IMR-90 (cell line): ENCODE measurements at regions not wholly inside any gene's neighbourhood (a gene's known extent, or its start where the extent isn't known, plus 50 kb on each side); places are given as distances from the start of the nearest gene placed in this dataset.

Source experiments
- ATAC-seq: fragments of 200-7000 bp; cut with Tn5 transposase; 2 replicates; pipeline ENCODE4 v1.9.1; 2020; ENCODE audit warnings: low read depth, mild to moderate bottlenecking, moderate library complexity
- BruUV-seq: library from RNA; stranded (reverse); fragments of 400-500 nt; replicated peaks from 2 replicates; lab custom pipeline; 2021; lab: Mats Ljungman, UMichigan
- CTCF ChIA-PET: fragments of 300-600 bp; formaldehyde crosslinking; extraction: SDS; loops from one replicate; lab custom pipeline; 2021; ENCODE audit warnings: antibody characterized with exemption; lab: Yijun Ruan, JAX
- POLR2A ChIA-PET: fragments of 300-600 bp; sonication (Branson Sonifier 250); formaldehyde crosslinking; loops from one replicate; lab custom pipeline; 2022; ENCODE audit warnings: antibody characterized with exemption; ENCODE audit not compliant: unreplicated experiment; lab: Charles Lee
- DNase-seq: peaks from one replicate; pipeline ENCODE4 v3.0.0; 2013
- H2AFZ ChIP-seq: replicated peaks from 2 replicates; pipeline ENCODE3; 2013; ENCODE audit warnings: low read length, mild to moderate bottlenecking; ENCODE audit not compliant: poor library complexity
- H2AK5ac ChIP-seq: 2 replicates; pipeline ENCODE4 v1.6.1; 2013; ENCODE audit warnings: low read depth, low read length, inconsistent platforms
- H2AK9ac ChIP-seq: replicated peaks from 2 replicates; pipeline ENCODE3; 2013; ENCODE audit warnings: mild to moderate bottlenecking, low read depth, low read length, moderate library complexity; ENCODE audit not compliant: poor library complexity
- H2BK120ac ChIP-seq: 2 replicates; pipeline ENCODE4 v1.6.1; 2013; ENCODE audit warnings: low read depth, low read length, inconsistent platforms
- H2BK15ac ChIP-seq: 3 replicates; pipeline ENCODE4 v1.6.1; 2013; ENCODE audit warnings: low read depth, low read length, inconsistent platforms
- H2BK20ac ChIP-seq: 2 replicates; pipeline ENCODE4 v1.6.1; 2013; ENCODE audit warnings: low read depth, mild to moderate bottlenecking, inconsistent platforms, low read length, moderate library complexity
- H2BK5ac ChIP-seq: 2 replicates; pipeline ENCODE4 v1.6.1; 2013; ENCODE audit warnings: mild to moderate bottlenecking, low read depth, low read length, inconsistent platforms; ENCODE audit not compliant: poor library complexity, severe bottlenecking
- H3K14ac ChIP-seq: replicated peaks from 2 replicates; pipeline ENCODE4 v1.6.1; 2013; ENCODE audit warnings: low read depth, low read length, inconsistent platforms
- H3K18ac ChIP-seq: 2 replicates; pipeline ENCODE4 v1.6.1; 2013; ENCODE audit warnings: low read depth, low read length, control low read depth
- H3K23ac ChIP-seq: 2 replicates; pipeline ENCODE4 v1.6.1; 2013; ENCODE audit warnings: low read depth, low read length, inconsistent platforms
- H3K27ac ChIP-seq: 2 replicates; pipeline ENCODE4 v1.5.1; 2013; ENCODE audit warnings: mild to moderate bottlenecking, control low read depth, low read length; ENCODE audit not compliant: insufficient read depth
- H3K27me3 ChIP-seq: 2 replicates; pipeline ENCODE4 v1.6.1; 2013; ENCODE audit warnings: low read length; ENCODE audit not compliant: control insufficient read depth, insufficient read depth
- H3K36me3 ChIP-seq: 2 replicates; pipeline ENCODE4 v1.6.1; 2013; ENCODE audit warnings: low read length, mixed read lengths; ENCODE audit not compliant: control insufficient read depth, insufficient read depth
- H3K4ac ChIP-seq: 2 replicates; pipeline ENCODE4 v1.6.1; 2013; ENCODE audit warnings: low read depth, low read length, inconsistent platforms
- H3K4me1 ChIP-seq: 2 replicates; pipeline ENCODE4 v1.6.1; 2013; ENCODE audit warnings: low read length, mixed read lengths; ENCODE audit not compliant: control insufficient read depth, insufficient read depth
- H3K4me2 ChIP-seq: 2 replicates; pipeline ENCODE4 v1.6.1; 2013; ENCODE audit warnings: low read depth, mild to moderate bottlenecking, control low read depth, low read length, moderate library complexity
- H3K4me3 ChIP-seq: 2 replicates; pipeline ENCODE4 v1.5.1; 2013; ENCODE audit warnings: low read depth, mild to moderate bottlenecking, control low read depth, low read length, moderate library complexity; ENCODE audit not compliant: insufficient read depth
- H3K56ac ChIP-seq: 2 replicates; pipeline ENCODE4 v1.6.1; 2013; ENCODE audit warnings: low read length, inconsistent platforms; ENCODE audit not compliant: insufficient read depth; ENCODE audit errors: extremely low read depth
- H3K79me1 ChIP-seq, 2 experiments: 2 replicates each; pipeline ENCODE4 v1.6.1; 2013; ENCODE audit warnings: low read length in 2 of 2, inconsistent platforms in 1 of 2, low read depth in 1 of 2
- H3K9ac ChIP-seq: 2 replicates; pipeline ENCODE4 v1.6.1; 2013; ENCODE audit warnings: low read depth, low read length, control low read depth
- H3K9me1 ChIP-seq: 2 replicates; pipeline ENCODE4 v1.6.1; 2013; ENCODE audit warnings: low read length, inconsistent platforms; ENCODE audit not compliant: insufficient read depth
- H3K9me3 ChIP-seq: 2 replicates; pipeline ENCODE4 v1.6.1; 2013; ENCODE audit warnings: low read length; ENCODE audit not compliant: control insufficient read depth, insufficient read depth
- H4K20me1 ChIP-seq: 2 replicates; pipeline ENCODE4 v1.6.1; 2013; ENCODE audit warnings: low read length, inconsistent platforms; ENCODE audit not compliant: insufficient read depth
- H4K5ac ChIP-seq: 2 replicates; pipeline ENCODE4 v1.6.1; 2013; ENCODE audit warnings: mild to moderate bottlenecking, low read depth, low read length, control low read depth
- H4K8ac ChIP-seq, 2 experiments: 2 replicates each; pipeline ENCODE4 v1.6.1; 2013; ENCODE audit warnings: low read depth in 2 of 2, low read length in 2 of 2, control low read depth in 1 of 2, inconsistent platforms in 1 of 2
- H4K91ac ChIP-seq: 2 replicates; pipeline ENCODE4 v1.6.1; 2013; ENCODE audit warnings: low read depth, low read length, inconsistent platforms; ENCODE audit not compliant: insufficient read depth
- BHLHE40 ChIP-seq: fragments of 150-350 bp; IDR thresholded peaks from 2 replicates; pipeline ENCODE4 v1.6.1; 2016; ENCODE audit warnings: mild to moderate bottlenecking, low read depth, low read length
- CEBPB ChIP-seq: IDR thresholded peaks from 2 replicates; pipeline ENCODE4 v1.6.1; 2012; ENCODE audit warnings: low read depth, low read length, improper control_type of control experiment
- CHD1 ChIP-seq: IDR thresholded peaks from 2 replicates; pipeline ENCODE4 v1.6.1; 2012; ENCODE audit warnings: low read depth, low read length, improper control_type of control experiment
- ELK1 ChIP-seq: fragments of 150-350 bp; IDR thresholded peaks from 2 replicates; pipeline ENCODE4 v1.6.1; 2016; ENCODE audit warnings: low read depth, mild to moderate bottlenecking, low read length, moderate library complexity, borderline replicate concordance
- FOS ChIP-seq: fragments of 150-350 bp; IDR thresholded peaks from 2 replicates; pipeline ENCODE4 v1.6.1; 2016; ENCODE audit warnings: low read depth, low read length
- MAFK ChIP-seq: IDR thresholded peaks from 2 replicates; pipeline ENCODE4 v1.6.1; 2012; ENCODE audit warnings: low read depth, low read length, improper control_type of control experiment
- MAZ ChIP-seq: IDR thresholded peaks from 2 replicates; pipeline ENCODE4 v1.6.1; 2012; ENCODE audit warnings: low read depth, mild to moderate bottlenecking, low read length, improper control_type of control experiment, moderate library complexity, borderline replicate concordance
- MXI1 ChIP-seq: IDR thresholded peaks from 2 replicates; pipeline ENCODE4 v1.6.1; 2012; ENCODE audit warnings: low read depth, mild to moderate bottlenecking, low read length, moderate library complexity, borderline replicate concordance
- NFE2L2 ChIP-seq: fragments of 150-350 bp; IDR thresholded peaks from 2 replicates; pipeline ENCODE4 v1.6.1; 2016; ENCODE audit warnings: low read depth, mild to moderate bottlenecking, low read length
- POLR2A ChIP-seq: IDR thresholded peaks from 2 replicates; pipeline ENCODE4 v1.6.1; 2012; ENCODE audit warnings: mild to moderate bottlenecking, low read depth, low read length
- RAD21 ChIP-seq: IDR thresholded peaks from 2 replicates; pipeline ENCODE4 v1.6.1; 2012; ENCODE audit warnings: low read length, improper control_type of control experiment
- RCOR1 ChIP-seq: IDR thresholded peaks from 2 replicates; pipeline ENCODE4 v1.6.1; 2012; ENCODE audit warnings: mild to moderate bottlenecking, low read length, improper control_type of control experiment; ENCODE audit not compliant: insufficient replicate concordance
- RFX5 ChIP-seq: IDR thresholded peaks from 2 replicates; pipeline ENCODE4 v1.8.0; 2012; ENCODE audit warnings: low read depth, mild to moderate bottlenecking, low read length, moderate library complexity
- SMC3 ChIP-seq: fragments of 150-350 bp; IDR thresholded peaks from 2 replicates; pipeline ENCODE4 v1.6.1; 2016; ENCODE audit warnings: low read depth, mild to moderate bottlenecking, antibody characterized with exemption, low read length, moderate library complexity
- USF2 ChIP-seq: fragments of 150-350 bp; IDR thresholded peaks from 2 replicates; pipeline ENCODE4 v1.6.1; 2017; ENCODE audit warnings: mild to moderate bottlenecking, antibody characterized with exemption, low read length, low read depth
- WGBS, 2 experiments: methylation state at CpG; one replicate each; pipeline versions ENCODE4 v1.1.5 to v1.1.7; 2013; ENCODE audit warnings: missing lambda C conversion rate in 2 of 2; ENCODE audit not compliant: insufficient read length in 1 of 2; ENCODE audit errors: extremely low coverage in 2 of 2; 5-methylcytosine and 5-hydroxymethylcytosine counted together
- dilution Hi-C: fragments of 300-500 bp; cut with HindIII; formaldehyde crosslinking; loops from one replicate; pipeline ENCODE4 v1.14.3; 2018; ENCODE audit warnings: low sequenced_read_pairs; ENCODE audit not compliant: unreplicated experiment
- in situ Hi-C: fragments of 300-500 bp; cut with MboI; formaldehyde crosslinking; loops from 3 replicates; pipeline ENCODE4 v1.14.3; 2019; ENCODE audit warnings: low sequenced_read_pairs, inconsistent platforms, mixed read lengths
- intact Hi-C: fragments of 100-400 bp; cut with micrococcal nuclease; formaldehyde crosslinking; loops from 2 replicates; pipeline ENCODE4 v1.10.0; 2022
- TF ChIP-seq, protein P1 (sequence below): conservative IDR thresholded peaks from 2 replicates; pipeline ENCODE4 v1.5.1; 2012; ENCODE audit warnings: mild to moderate bottlenecking, low read depth, low read length, improper control_type of control experiment

DNA sequence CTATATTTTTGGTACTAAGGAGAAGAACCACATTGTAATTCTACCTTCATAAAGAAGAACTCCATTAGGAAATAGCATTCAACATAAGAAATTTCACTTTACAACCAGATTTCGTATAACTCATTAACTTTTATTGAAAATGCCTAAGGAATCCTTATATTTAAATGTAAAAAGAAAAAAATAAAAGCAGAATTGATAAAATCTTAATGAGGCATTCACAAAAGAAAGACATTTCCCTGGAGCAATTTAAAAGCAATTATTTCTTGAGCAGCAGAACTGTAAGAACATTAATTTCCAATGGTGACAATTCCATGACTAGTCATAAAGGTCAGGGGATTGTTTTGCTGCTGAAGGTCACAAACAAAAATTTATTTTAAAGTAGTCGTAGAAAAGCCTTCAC is 1192.8 kb upstream of the TMEM132C start:
- Histone ChIP-seq H3K79me1 (no peaks in the 10 kb centered on the region), H4K8ac (no peak overlapping the region), H3K9ac (no peak overlapping the region), H3K9me3 (peaks cover 3% of the 10 kb centered on the region; the same call in 1 of the 2 replicates), H3K4me3 (no peak overlapping the region), H3K14ac (no peak overlapping the region), H3K4ac (no peak overlapping the region), H3K9me1 (no peaks in the 10 kb centered on the region), H3K56ac (no peak overlapping the region), H3K27ac (no peak overlapping the region), H2BK15ac (no peak overlapping the region), H3K4me2 (no peak overlapping the region), H2AFZ (no peak overlapping the region), H2AK5ac (no peak overlapping the region), H3K4me1 (no peaks in the 10 kb centered on the region), H3K18ac (no peak overlapping the region), H3K23ac (no peak overlapping the region), H3K36me3 (no peaks in the 10 kb centered on the region), H2BK120ac (no peak overlapping the region), H4K91ac (no peak overlapping the region), H4K5ac (no peak overlapping the region), H3K27me3 (no peaks in the 10 kb centered on the region), H4K20me1 (no peaks in the 10 kb centered on the region), H2AK9ac (no peak overlapping the region), H2BK20ac (no peak overlapping the region), H2BK5ac (no peak overlapping the region)
- dilution Hi-C loops: no loop called here
- DNase-seq (no peak), ATAC-seq (no peak)
- in situ Hi-C loops: no loop called here
- TF ChIP-seq NFE2L2: no peak
- TF ChIP-seq RCOR1: no peak
- no peak for TF ChIP-seq BHLHE40
- no peak for TF ChIP-seq RFX5
- TF ChIP-seq MAZ: no peak
- no peak for TF ChIP-seq MAFK
- no peak for TF ChIP-seq CEBPB
- no peak for TF ChIP-seq USF2
- no peak for TF ChIP-seq MXI1
- TF ChIP-seq POLR2A: no peak
- no peak for TF ChIP-seq FOS
- TF ChIP-seq RAD21: no peak
- TF ChIP-seq CHD1: no peak
- TF ChIP-seq, protein P1, sequence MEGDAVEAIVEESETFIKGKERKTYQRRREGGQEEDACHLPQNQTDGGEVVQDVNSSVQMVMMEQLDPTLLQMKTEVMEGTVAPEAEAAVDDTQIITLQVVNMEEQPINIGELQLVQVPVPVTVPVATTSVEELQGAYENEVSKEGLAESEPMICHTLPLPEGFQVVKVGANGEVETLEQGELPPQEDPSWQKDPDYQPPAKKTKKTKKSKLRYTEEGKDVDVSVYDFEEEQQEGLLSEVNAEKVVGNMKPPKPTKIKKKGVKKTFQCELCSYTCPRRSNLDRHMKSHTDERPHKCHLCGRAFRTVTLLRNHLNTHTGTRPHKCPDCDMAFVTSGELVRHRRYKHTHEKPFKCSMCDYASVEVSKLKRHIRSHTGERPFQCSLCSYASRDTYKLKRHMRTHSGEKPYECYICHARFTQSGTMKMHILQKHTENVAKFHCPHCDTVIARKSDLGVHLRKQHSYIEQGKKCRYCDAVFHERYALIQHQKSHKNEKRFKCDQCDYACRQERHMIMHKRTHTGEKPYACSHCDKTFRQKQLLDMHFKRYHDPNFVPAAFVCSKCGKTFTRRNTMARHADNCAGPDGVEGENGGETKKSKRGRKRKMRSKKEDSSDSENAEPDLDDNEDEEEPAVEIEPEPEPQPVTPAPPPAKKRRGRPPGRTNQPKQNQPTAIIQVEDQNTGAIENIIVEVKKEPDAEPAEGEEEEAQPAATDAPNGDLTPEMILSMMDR: no peak
- TF ChIP-seq SMC3: no peak
- no peak for TF ChIP-seq ELK1
- no CpG with 5 or more reads among the region's 2 CpGs for WGBS, 2 experiments
- ChIA-PET POLR2A (no interaction called here), CTCF (no interaction called here)
- no TSS peak for BruUV-seq
- intact Hi-C loops: no loop called here
